ENCODE measurements at regions not wholly inside any gene's neighbourhood (a gene's known extent, or its start where the extent isn't known, plus 50 kb on each side); places are given as distances from the start of the nearest gene placed in this dataset.

DNA sequence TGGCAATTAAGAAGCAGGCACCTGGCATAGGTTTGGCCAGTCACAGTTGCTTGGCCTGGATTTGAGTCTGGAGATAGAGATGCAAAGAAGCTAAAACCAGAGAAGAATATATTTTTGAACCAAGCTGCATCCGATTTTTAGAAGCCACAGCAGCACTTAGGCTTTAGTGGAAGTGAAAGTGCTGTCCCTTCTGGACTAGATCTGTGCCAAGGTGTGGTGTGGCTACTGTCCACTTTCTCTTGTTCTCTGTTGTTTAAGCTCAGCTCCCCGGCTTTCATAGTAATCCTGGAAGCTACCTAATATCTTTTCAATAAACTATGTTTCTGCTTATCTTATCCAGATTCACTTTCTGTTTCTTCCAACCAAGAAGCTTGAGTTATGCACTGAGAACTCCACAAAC is 183.4 kb upstream of the THRB start:
- peaks cover 20% of the 10 kb centered on the region for H3K27me3 Mint-ChIP-seq
- H3K36me3 Mint-ChIP-seq (ENCODE audit: low read depth) = no peaks in the 10 kb centered on the region

DNA sequence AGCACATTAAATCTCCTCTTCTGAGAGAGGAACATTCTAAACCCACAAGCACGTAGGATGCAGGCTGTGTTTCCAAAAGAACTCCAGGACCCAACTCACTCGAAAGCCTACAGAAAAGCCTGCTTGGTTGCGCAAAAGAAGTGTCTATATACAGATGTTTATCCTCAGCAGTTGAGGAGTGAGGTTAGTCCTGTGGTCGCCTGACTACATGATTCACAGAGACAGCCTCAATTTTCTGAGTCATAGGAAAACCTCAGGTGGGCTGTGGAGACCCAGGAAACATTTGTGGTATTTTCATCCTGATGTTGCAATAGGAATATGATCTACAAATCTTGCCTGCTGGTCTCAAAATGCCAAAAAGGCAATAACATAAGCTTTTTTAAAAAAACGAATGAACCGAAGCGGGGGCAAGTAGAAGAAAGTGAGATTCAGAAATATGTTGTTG is 183.8 kb upstream of the THRB start:
- intact Hi-C loops (cut with micrococcal nuclease) = no loop called here

More for the DNA sequence above, 183.4 kb upstream of the THRB start:
- no peak overlapping the region for H3K4me3 Mint-ChIP-seq
- H3K4me1 Mint-ChIP-seq (ENCODE audit: low read depth) = peaks cover 17% of the 10 kb centered on the region
- H3K9me3 Mint-ChIP-seq = no peaks in the 10 kb centered on the region
- intact Hi-C loops (cut with micrococcal nuclease) = no loop called here
- H3K27ac Mint-ChIP-seq = no peak overlapping the region

DNA sequence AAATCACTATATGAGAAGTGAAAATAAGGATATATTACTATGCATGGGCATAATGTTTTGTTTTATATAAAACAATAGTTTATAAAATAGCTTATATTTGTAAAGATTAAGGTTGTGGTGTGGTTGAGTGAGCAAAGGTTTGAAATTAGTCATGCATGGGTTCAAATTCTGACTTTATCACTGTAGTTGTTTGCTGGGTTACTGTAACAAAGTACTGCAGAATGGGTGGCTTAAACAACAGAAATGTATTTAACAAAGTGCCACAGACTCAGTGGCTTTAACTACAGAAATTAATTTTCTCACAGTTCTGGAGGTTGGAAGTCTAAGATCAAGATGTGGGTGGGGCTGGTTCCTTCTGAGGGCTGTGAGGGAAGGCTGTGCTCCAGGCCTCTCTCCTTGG is 184.8 kb upstream of the THRB start:
- Mint-ChIP-seq H3K4me3 (no peak overlapping the region), H3K36me3 (ENCODE audit: low read depth) (no peaks in the 10 kb centered on the region), H3K9me3 (no peaks in the 10 kb centered on the region), H3K27ac (no peak overlapping the region), H3K27me3 (peaks cover 21% of the 10 kb centered on the region), H3K4me1 (ENCODE audit: low read depth) (peaks cover 17% of the 10 kb centered on the region)
- intact Hi-C loops (cut with micrococcal nuclease) = no loop called here

More for the DNA sequence above, 183.8 kb upstream of the THRB start:
- peaks cover 20% of the 10 kb centered on the region for H3K27me3 Mint-ChIP-seq
- no peak overlapping the region for H3K4me3 Mint-ChIP-seq
- peaks cover 17% of the 10 kb centered on the region for H3K4me1 Mint-ChIP-seq (ENCODE audit: low read depth)
- H3K9me3 Mint-ChIP-seq = no peaks in the 10 kb centered on the region
- no peaks in the 10 kb centered on the region for H3K36me3 Mint-ChIP-seq (ENCODE audit: low read depth)
- H3K27ac Mint-ChIP-seq = no peak overlapping the region

DNA sequence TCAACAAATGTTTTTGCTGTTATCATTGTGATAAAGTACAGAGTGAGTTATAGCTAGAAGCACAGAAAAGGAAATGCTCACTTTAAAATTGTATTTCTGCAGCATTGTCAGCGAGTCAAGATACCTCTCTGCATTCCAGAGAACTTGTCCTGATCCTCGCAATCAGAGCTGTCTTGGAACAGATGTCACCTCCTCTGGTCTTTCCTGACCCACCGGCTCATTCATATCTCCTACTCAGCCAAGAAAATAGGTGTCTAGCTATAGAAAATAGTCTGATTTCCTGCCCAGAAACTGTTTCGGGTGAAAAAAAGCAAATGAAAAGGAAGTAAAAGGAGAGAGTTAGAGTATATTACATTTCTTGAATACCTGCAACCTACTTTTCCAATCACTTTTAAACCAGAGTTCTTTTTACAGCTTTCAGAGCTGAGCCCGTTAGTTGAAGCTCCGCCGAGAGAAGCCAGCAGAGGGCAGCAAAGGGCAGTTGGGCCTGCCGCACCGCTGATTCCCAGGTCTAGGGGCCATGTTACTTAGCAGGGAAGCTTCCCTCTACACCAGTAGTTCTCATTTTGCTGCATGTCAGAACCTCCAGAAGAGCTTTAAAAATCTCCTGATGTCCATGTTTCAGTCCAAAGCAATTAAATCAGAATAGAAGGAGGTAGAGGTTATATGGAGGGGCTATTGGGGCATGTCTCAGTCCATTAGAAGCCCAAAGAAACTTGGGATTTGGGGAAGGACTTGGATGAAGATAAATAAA is 185.7 kb upstream of the THRB start:
- no peak overlapping the region for H3K27ac Mint-ChIP-seq
- peaks cover 17% of the 10 kb centered on the region for H3K4me1 Mint-ChIP-seq (ENCODE audit: low read depth)
- H3K27me3 Mint-ChIP-seq = peaks cover 24% of the 10 kb centered on the region
- intact Hi-C loops (cut with micrococcal nuclease) = loop anchor here (2.0 to 10.0 kb wide), 3 partner anchors 416 to 914 kb away; no protein-coding TSS in a partner anchor
- H3K9me3 Mint-ChIP-seq = no peaks in the 10 kb centered on the region
- no peaks in the 10 kb centered on the region for H3K36me3 Mint-ChIP-seq (ENCODE audit: low read depth)
- no peak overlapping the region for H3K4me3 Mint-ChIP-seq

DNA sequence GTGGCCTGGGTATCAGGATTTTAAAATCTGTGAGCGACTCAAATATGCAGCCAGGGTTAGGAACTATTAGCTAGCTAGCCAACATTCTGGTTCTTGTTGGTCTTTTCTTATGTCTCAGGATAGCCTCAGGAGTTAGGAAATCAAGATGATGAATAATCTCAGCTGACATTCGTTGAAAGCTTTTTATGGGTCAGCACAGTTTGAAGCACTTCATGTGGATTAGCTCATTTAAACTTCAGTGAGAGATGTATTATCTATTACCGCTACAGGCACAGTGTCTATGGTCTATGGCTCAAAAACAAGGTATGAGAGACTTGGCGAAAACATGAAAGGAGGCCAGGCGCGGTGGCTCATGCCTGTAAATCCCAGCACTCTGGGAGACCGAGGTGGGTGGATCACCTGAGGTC is 187.5 kb upstream of the THRB start:
- no peak overlapping the region for H3K4me3 Mint-ChIP-seq
- H3K36me3 Mint-ChIP-seq (ENCODE audit: low read depth) = no peaks in the 10 kb centered on the region
- intact Hi-C loops (cut with micrococcal nuclease) = loop anchor here (5.0 to 10.0 kb wide), 2 partner anchors 495 to 913 kb away; no protein-coding TSS in a partner anchor
- no peak overlapping the region for H3K27ac Mint-ChIP-seq
- peaks cover 17% of the 10 kb centered on the region for H3K4me1 Mint-ChIP-seq (ENCODE audit: low read depth)
- H3K9me3 Mint-ChIP-seq = no peaks in the 10 kb centered on the region
- peaks cover 22% of the 10 kb centered on the region for H3K27me3 Mint-ChIP-seq

DNA sequence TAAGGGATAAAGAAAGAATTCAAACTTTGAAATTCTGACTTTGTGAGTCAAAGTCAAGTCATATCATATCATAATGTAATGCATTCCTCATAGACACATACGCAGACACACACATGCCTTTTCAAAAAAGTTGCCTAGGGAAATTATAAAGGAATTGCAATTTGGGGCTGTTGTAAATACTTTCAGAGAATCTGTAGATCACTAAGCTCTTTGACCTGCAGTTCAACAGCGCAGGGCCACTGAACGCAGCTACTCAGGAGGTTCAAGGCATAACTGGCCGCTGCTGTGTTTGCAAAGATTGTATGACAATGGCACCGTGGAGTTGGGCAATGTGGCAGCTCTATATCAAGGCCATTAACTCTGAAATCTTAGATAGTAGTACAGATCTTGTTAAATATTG is 188.4 kb upstream of the THRB start:
- H3K4me3 Mint-ChIP-seq = no peak overlapping the region
- peaks cover 10% of the 10 kb centered on the region for H3K4me1 Mint-ChIP-seq (ENCODE audit: low read depth)
- intact Hi-C loops (cut with micrococcal nuclease) = loop anchor here (5.0 to 10.0 kb wide), 2 partner anchors 496 to 912 kb away; no protein-coding TSS in a partner anchor
- peaks cover 21% of the 10 kb centered on the region for H3K27me3 Mint-ChIP-seq
- H3K27ac Mint-ChIP-seq = no peak overlapping the region
- H3K9me3 Mint-ChIP-seq = no peaks in the 10 kb centered on the region
- no peaks in the 10 kb centered on the region for H3K36me3 Mint-ChIP-seq (ENCODE audit: low read depth)

DNA sequence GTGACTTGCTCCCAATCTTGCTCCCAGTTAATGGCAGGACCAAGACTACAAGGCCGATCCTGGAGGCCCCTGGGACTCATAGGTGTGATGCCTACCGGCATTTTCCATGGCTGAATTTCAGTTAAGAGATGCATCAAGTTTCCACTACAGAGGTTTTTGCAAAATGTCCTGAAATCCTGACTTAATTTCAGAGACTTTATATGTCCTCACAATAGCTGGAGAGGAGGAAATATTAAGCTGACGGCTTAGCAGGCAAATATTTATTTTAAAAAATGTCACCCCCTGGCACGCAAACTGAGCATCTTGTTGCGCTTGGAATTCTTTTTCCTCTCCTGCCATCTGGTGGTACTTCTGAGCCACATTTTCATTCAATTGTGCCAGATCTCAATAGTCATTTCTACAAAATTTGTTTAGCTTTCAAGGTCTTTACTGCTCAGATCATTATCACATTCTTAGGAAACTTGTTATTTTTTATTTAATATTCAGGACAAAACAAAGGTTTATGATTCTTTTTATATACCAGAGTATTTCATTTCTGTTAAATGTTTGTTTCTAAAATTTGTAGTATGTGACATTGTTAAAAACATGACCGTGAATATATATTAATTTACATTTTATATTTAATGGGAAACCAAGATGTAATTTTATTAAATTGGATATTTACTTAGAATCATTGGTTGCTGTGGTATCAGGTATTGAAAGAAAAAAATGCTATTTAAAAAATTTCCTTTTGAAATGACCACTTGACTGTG is 189.2 kb upstream of the THRB start:
- no peaks in the 10 kb centered on the region for H3K9me3 Mint-ChIP-seq
- intact Hi-C loops (cut with micrococcal nuclease) = loop anchor here (5.0 to 10.0 kb wide), 2 partner anchors 497 to 911 kb away; no protein-coding TSS in a partner anchor
- peaks cover 17% of the 10 kb centered on the region for H3K27me3 Mint-ChIP-seq
- H3K4me3 Mint-ChIP-seq = no peak overlapping the region
- H3K27ac Mint-ChIP-seq = no peak overlapping the region
- H3K4me1 Mint-ChIP-seq (ENCODE audit: low read depth) = peaks cover 3% of the 10 kb centered on the region
- H3K36me3 Mint-ChIP-seq (ENCODE audit: low read depth) = no peaks in the 10 kb centered on the region

DNA sequence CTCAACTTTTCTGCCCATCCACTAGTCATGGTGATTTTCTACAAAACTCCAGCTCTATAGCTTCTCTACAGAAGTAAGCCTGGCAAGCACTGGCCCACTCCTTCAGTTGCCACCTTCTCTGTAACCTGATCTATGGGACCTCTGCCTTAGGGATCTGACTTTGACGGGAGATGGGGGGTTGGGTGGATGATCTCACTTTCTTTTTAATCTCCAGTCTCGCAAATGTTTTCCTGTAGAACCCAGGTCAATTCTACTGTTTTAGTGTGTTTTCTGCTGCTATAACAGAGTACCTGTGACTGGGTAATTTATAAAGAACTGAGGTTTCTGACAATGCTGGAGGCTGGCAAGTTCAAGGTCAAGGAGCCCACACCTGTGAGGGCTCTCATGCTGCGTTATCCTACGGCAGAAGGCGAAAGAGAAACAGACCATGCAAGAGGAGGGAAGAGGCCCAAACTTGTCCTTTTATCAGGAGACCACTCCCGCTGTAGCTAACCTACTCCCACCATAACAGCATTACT is 189.9 kb upstream of the THRB start:
- Mint-ChIP-seq H3K27ac (no peak overlapping the region), H3K36me3 (ENCODE audit: low read depth) (no peaks in the 10 kb centered on the region), H3K4me1 (ENCODE audit: low read depth) (no peaks in the 10 kb centered on the region), H3K27me3 (peaks cover 13% of the 10 kb centered on the region), H3K9me3 (no peaks in the 10 kb centered on the region), H3K4me3 (no peak overlapping the region)
- intact Hi-C loops (cut with micrococcal nuclease) = loop anchor here (5.0 to 10.0 kb wide), 2 partner anchors 497 to 910 kb away; no protein-coding TSS in a partner anchor

DNA sequence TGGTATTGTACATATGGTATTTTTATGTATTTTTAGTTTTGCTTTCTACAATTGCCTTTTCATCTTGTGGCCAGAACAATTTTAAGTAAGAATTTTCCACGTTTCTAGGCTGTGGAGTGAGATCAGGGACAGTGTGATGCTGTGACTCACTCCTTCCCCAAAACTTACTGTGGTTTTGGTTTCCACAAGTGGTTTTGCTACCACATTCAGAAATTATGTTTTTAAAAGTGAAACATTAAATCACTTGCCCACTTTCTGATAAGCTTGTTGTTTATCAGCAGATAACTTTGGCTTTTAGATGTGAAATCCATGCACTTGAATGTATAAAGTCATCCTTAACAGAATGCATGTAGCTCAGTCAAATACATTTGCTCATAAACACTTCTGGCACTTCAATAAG is 192.2 kb upstream of the THRB start:
- no peaks in the 10 kb centered on the region for H3K36me3 Mint-ChIP-seq (ENCODE audit: low read depth)
- peaks cover 3% of the 10 kb centered on the region for H3K27me3 Mint-ChIP-seq
- no peak overlapping the region for H3K27ac Mint-ChIP-seq

DNA sequence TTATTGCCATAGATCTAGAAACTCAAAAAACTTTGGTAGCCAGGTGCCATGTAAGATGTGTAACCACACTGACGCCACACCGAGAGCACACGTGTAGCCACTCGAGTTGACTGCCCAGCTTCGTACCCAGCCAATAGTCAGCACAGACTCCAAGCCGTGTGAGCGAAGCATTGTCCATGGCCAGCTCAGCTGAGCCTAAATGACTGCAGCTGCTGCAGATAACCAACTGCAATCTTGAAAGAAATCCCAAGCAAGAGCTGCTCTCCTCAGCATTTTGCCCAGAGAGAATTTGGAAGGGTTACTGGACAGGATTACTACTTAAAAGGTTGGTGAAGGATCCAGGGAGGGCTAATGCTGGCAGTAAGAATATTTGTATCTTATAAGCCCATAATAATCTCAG is 193.0 kb upstream of the THRB start:
- H3K4me1 Mint-ChIP-seq (ENCODE audit: low read depth) = no peaks in the 10 kb centered on the region
- peaks cover 3% of the 10 kb centered on the region for H3K27me3 Mint-ChIP-seq
- H3K9me3 Mint-ChIP-seq = no peaks in the 10 kb centered on the region
- no peak overlapping the region for H3K27ac Mint-ChIP-seq
- intact Hi-C loops (cut with micrococcal nuclease) = loop anchor here (10.0 kb wide), 1 partner anchor 907 kb away; no protein-coding TSS in a partner anchor
- H3K36me3 Mint-ChIP-seq (ENCODE audit: low read depth) = no peaks in the 10 kb centered on the region
- H3K4me3 Mint-ChIP-seq = no peak overlapping the region

More for the DNA sequence above, 192.2 kb upstream of the THRB start:
- intact Hi-C loops (cut with micrococcal nuclease) = loop anchor here (10.0 kb wide), 1 partner anchor 908 kb away; no protein-coding TSS in a partner anchor
- H3K9me3 Mint-ChIP-seq = no peaks in the 10 kb centered on the region
- no peaks in the 10 kb centered on the region for H3K4me1 Mint-ChIP-seq (ENCODE audit: low read depth)
- H3K4me3 Mint-ChIP-seq = no peak overlapping the region

DNA sequence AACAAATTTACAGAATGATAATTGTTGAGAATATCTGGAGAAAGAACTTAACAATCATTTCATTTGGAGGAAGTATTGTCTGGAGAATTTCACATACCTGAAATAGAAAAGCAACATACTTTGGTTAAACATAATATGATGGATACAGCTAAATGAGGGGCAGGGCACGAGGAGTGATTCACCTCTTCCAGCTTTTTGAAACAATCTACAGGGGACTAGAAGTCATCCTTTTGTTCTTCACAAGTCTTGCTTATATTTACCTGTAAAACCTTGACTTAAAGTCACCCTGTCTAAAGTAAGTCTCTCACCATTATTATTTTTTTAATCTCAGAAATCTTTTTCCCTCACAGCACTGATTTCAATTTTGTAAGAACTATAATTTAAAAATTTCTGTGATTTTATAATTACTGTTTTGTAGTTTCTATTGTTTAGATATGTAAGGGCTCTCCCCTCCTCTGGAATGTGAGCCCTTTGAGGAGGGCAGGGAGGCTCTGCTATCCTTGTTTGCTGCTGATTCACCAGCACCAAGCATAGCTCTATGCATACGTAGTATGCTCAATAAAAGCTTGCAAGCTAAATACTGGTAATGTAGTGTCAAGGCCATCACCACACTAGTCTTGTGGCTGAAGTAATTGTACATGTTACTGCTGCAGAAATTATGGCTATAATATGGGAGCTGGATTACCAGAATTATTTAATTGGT is 193.9 kb upstream of the THRB start:
- Mint-ChIP-seq H3K9me3 (no peaks in the 10 kb centered on the region), H3K36me3 (ENCODE audit: low read depth) (no peaks in the 10 kb centered on the region), H3K4me1 (ENCODE audit: low read depth) (no peaks in the 10 kb centered on the region), H3K27me3 (peaks cover 3% of the 10 kb centered on the region), H3K4me3 (no peak overlapping the region), H3K27ac (no peak overlapping the region)
- intact Hi-C loops (cut with micrococcal nuclease) = loop anchor here (10.0 kb wide), 1 partner anchor 906 kb away; no protein-coding TSS in a partner anchor

DNA sequence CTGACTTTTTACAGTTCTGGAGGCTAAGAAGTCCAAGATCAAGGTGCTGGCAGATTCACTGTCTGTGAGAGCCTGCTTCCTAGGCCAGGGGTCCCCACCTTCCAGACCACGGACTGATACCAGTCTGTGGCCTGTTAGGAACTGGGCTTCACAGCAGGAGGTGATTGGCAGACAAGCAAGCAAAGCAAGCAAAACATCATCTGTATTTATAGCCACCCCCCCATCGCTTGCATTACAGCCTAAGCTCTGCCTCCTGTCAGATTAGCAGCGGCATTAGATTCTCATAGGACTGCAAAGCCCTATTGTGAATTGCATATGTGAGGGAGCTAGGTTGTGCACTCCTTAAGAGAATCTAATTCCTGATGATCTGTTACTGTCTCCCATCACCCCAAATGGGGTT is 194.7 kb upstream of the THRB start:
- intact Hi-C loops (cut with micrococcal nuclease) = loop anchor here (10.0 kb wide), 1 partner anchor 905 kb away; no protein-coding TSS in a partner anchor
- Mint-ChIP-seq H3K27ac (no peak overlapping the region), H3K27me3 (peaks cover 3% of the 10 kb centered on the region), H3K9me3 (no peaks in the 10 kb centered on the region), H3K4me1 (ENCODE audit: low read depth) (no peaks in the 10 kb centered on the region), H3K36me3 (ENCODE audit: low read depth) (no peaks in the 10 kb centered on the region), H3K4me3 (no peak overlapping the region)

DNA sequence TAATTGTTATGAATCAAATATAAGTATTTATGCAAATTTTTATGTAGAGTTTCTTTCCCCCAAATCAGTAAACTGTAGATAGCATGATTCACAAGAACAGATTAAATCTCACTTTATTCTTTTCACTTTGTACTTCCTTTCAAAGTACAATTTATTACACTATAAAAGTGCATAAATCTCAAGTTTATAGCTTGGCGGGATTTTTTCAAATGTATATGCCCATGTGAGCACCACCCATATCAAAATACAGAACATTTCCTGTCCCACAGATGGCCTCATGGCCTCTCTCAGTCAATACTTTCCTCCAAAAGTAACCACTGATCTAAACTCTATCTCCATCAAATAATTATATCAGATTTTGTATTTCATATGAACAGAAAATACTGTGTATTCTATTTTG is 196.1 kb upstream of the THRB start:
- intact Hi-C loops (cut with micrococcal nuclease) = no loop called here
- no peaks in the 10 kb centered on the region for H3K9me3 Mint-ChIP-seq
- H3K27me3 Mint-ChIP-seq = no peaks in the 10 kb centered on the region

More for the DNA sequence above, 196.1 kb upstream of the THRB start:
- Mint-ChIP-seq H3K4me3 (no peak overlapping the region), H3K4me1 (ENCODE audit: low read depth) (no peaks in the 10 kb centered on the region), H3K36me3 (ENCODE audit: low read depth) (no peaks in the 10 kb centered on the region), H3K27ac (no peak overlapping the region)

All from dendritic cell treated with granulocyte-macrophage colony-stimulating factor and Interleukin-4, amounts not matched to agents 40 ng/mL and 50 ng/mL, for 4 days (primary cell).